ENCODE measurements at regions not wholly inside any gene's neighbourhood (a gene's known extent, or its start where the extent isn't known, plus 50 kb on each side); places are given as distances from the start of the nearest gene placed in this dataset.
A peak's percentile ranks its signal among the peaks of the same experiment; 100 is the strongest.

GRCh38 chr1:96559707-96560596, 161.6 kb upstream of the PTBP2 start:
- Histone ChIP-seq H3K9me3 (ENCODE audit: control insufficient read depth in 4 of 4, low read length in 3 of 4) (no peaks in the 10 kb centered on the region), H3K9ac (ENCODE audit: low read depth in 1 of 2, low read length in 2 of 2) (no peak overlapping the region), H3K27me3 (ENCODE audit: control insufficient read depth in 4 of 4, insufficient read depth in 4 of 4, low read length in 3 of 4) (no peaks in the 10 kb centered on the region), H3K4me1 (ENCODE audit: control insufficient read depth in 4 of 4, insufficient read depth in 4 of 4, low read length in 3 of 4) (peaks cover 0 to 2% (median under 1%) of the 10 kb centered on the region in 4 donors), H3K36me3 (ENCODE audit: control insufficient read depth in 4 of 4, insufficient read depth in 3 of 4, low read depth in 1 of 4, low read length in 3 of 4) (no peaks in the 10 kb centered on the region), H3K4me3 (ENCODE audit: low read depth in 1 of 3, low read length in 3 of 3) (no peak overlapping the region), H3K27ac (ENCODE audit: low read depth in 1 of 2, low read length in 2 of 2) (no peak overlapping the region)
- 67% methylated on average over 4 of the region's 4 CpGs for WGBS
- no peak for TF ChIP-seq CTCF (IDR thresholded peaks at IDR 0.05; ENCODE audit: low read depth, low read length, missing input control)
- no peak for TF ChIP-seq FOXA1 (IDR thresholded peaks at IDR 0.05)
- TF ChIP-seq, protein P1, sequence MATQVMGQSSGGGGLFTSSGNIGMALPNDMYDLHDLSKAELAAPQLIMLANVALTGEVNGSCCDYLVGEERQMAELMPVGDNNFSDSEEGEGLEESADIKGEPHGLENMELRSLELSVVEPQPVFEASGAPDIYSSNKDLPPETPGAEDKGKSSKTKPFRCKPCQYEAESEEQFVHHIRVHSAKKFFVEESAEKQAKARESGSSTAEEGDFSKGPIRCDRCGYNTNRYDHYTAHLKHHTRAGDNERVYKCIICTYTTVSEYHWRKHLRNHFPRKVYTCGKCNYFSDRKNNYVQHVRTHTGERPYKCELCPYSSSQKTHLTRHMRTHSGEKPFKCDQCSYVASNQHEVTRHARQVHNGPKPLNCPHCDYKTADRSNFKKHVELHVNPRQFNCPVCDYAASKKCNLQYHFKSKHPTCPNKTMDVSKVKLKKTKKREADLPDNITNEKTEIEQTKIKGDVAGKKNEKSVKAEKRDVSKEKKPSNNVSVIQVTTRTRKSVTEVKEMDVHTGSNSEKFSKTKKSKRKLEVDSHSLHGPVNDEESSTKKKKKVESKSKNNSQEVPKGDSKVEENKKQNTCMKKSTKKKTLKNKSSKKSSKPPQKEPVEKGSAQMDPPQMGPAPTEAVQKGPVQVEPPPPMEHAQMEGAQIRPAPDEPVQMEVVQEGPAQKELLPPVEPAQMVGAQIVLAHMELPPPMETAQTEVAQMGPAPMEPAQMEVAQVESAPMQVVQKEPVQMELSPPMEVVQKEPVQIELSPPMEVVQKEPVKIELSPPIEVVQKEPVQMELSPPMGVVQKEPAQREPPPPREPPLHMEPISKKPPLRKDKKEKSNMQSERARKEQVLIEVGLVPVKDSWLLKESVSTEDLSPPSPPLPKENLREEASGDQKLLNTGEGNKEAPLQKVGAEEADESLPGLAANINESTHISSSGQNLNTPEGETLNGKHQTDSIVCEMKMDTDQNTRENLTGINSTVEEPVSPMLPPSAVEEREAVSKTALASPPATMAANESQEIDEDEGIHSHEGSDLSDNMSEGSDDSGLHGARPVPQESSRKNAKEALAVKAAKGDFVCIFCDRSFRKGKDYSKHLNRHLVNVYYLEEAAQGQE (IDR thresholded peaks at IDR 0.05): no peak
- TF ChIP-seq RXRA (IDR thresholded peaks at IDR 0.05): peak in 1 of 2 donors; percentile 44
- TF ChIP-seq RAD21 (IDR thresholded peaks at IDR 0.05): peak in 1 of 2 donors; percentile 6
- peak in 1 of 2 donors; percentile 76 for TF ChIP-seq HNF4A (conservative IDR thresholded peaks at IDR 0.05)
- no peak for DNase-seq (ENCODE audit: low spot score)

DNA sequence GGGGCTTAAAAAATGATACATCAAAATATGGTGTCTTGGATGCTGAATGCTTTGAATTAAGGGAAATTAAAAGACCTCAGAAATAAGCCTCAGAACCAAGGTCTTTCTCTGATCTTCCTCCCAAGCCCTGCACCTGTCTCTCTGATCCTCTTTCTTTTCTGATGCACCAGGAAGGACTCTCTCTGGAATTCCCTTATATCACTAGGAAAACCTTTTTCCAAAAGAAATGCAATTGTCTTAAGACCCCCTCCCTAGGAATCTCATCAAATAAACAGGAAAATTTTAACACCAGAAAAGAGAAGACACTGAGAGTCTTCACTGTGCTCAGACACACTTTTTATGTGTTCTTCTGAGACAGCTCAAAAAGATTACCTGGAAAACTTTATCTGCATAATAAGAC, 159.5 kb upstream of the PTBP2 start:
- Histone ChIP-seq H3K36me3 (ENCODE audit: control insufficient read depth in 4 of 4, insufficient read depth in 3 of 4, low read depth in 1 of 4, low read length in 3 of 4) (no peaks in the 10 kb centered on the region), H3K4me1 (ENCODE audit: control insufficient read depth in 4 of 4, insufficient read depth in 4 of 4, low read length in 3 of 4) (peaks cover 0 to 2% (median under 1%) of the 10 kb centered on the region in 4 donors), H3K27ac (ENCODE audit: low read depth in 1 of 2, low read length in 2 of 2) (no peak overlapping the region), H3K9me3 (ENCODE audit: control insufficient read depth in 4 of 4, low read length in 3 of 4) (no peaks in the 10 kb centered on the region), H3K4me3 (ENCODE audit: low read depth in 1 of 3, low read length in 3 of 3) (no peak overlapping the region), H3K9ac (ENCODE audit: low read depth in 1 of 2, low read length in 2 of 2) (no peak overlapping the region), H3K27me3 (ENCODE audit: control insufficient read depth in 4 of 4, insufficient read depth in 4 of 4, low read length in 3 of 4) (no peaks in the 10 kb centered on the region)
- DNase-seq (ENCODE audit: low spot score): no peak
- TF ChIP-seq HNF4A (conservative IDR thresholded peaks at IDR 0.05) (no peak), RXRA (IDR thresholded peaks at IDR 0.05) (no peak), YY1 (IDR thresholded peaks at IDR 0.05) (no peak), FOXA1 (IDR thresholded peaks at IDR 0.05) (no peak), EGR1 (IDR thresholded peaks at IDR 0.05; ENCODE audit: low read depth in 2 of 2) (no peak), SP1 (IDR thresholded peaks at IDR 0.05) (no peak), ATF3 (IDR thresholded peaks at IDR 0.05) (no peak), CTCF (IDR thresholded peaks at IDR 0.05; ENCODE audit: low read depth, low read length, missing input control) (no peak), JUND (IDR thresholded peaks at IDR 0.05) (no peak), GABPA (IDR thresholded peaks at IDR 0.05 in 1 of 2, conservative IDR thresholded peaks at IDR 0.05 in 1 of 2) (no peak), RAD21 (IDR thresholded peaks at IDR 0.05) (no peak), FOXA2 (IDR thresholded peaks at IDR 0.05) (no peak), NR2F2 (IDR thresholded peaks at IDR 0.05) (no peak), ZBTB33 (IDR thresholded peaks at IDR 0.05) (no peak)
- TF ChIP-seq, protein P2, sequence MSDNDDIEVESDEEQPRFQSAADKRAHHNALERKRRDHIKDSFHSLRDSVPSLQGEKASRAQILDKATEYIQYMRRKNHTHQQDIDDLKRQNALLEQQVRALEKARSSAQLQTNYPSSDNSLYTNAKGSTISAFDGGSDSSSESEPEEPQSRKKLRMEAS (IDR thresholded peaks at IDR 0.05): no peak
- TF ChIP-seq, protein P1 (IDR thresholded peaks at IDR 0.05): no peak

All from liver (tissue), 8 donors.